GM12878 (cell line): ENCODE measurements at regions not wholly inside any gene's neighbourhood (a gene's known extent, or its start where the extent isn't known, plus 50 kb on each side); places are given as distances from the start of the nearest gene placed in this dataset.

Experiments used
- ATAC-seq: fragments of 200-7000 bp; cut with Tn5 transposase; 3 replicates; pipeline ENCODE4 v1.9.1; 2020; ENCODE audit warnings: mild to moderate bottlenecking, moderate library complexity
- BruUV-seq: library from RNA; stranded (reverse); fragments of 400-500 nt; replicated peaks from 2 replicates; lab custom pipeline; 2021; lab: Mats Ljungman, UMichigan
- CTCF ChIA-PET: fragments of 300-600 bp; sonication (Branson Sonifier 250); formaldehyde crosslinking; extraction: SDS; loops from one replicate; lab custom pipeline; 2021; ENCODE audit warnings: inconsistent platforms; lab: Yijun Ruan, JAX
- POLR2A ChIA-PET: fragments of 350-600 bp; formaldehyde crosslinking; extraction: SDS; loops from one replicate; lab custom pipeline; 2021; ENCODE audit warnings: inconsistent platforms; lab: Charles Lee
- RAD21 ChIA-PET: fragments of 300-600 bp; sonication (Branson Sonifier 250); formaldehyde crosslinking; loops from one replicate; lab custom pipeline; 2023; ENCODE audit warnings: antibody characterized with exemption; ENCODE audit not compliant: unreplicated experiment; lab: Charles Lee
- SMC1A ChIA-PET: fragments of 300-600 bp; sonication (Branson Sonifier 250); formaldehyde crosslinking; loops from one replicate; lab custom pipeline; 2023; ENCODE audit not compliant: unreplicated experiment, uncharacterized antibody; lab: Charles Lee
- DNase-seq: peaks from one replicate; pipeline ENCODE4 v3.0.0-alpha.2; 2011; ENCODE audit warnings: low read depth, low spot score
- FAIRE-seq: peaks from 3 replicates; lab custom pipeline; 2011; peaks lifted over from hg19 to GRCh38; lab: Jason Lieb, UNC
- H2AFZ ChIP-seq: 2 replicates; pipeline ENCODE4 v1.6.0; 2011; ENCODE audit warnings: low read depth, low read length, control low read depth; ENCODE audit not compliant: control insufficient read depth
- H3K27ac ChIP-seq: 2 replicates; pipeline ENCODE4 v1.5.1; 2011; ENCODE audit warnings: control low read depth; ENCODE audit not compliant: control insufficient read depth, insufficient read depth
- H3K27me3 ChIP-seq, 2 experiments: replicated peaks in 1 of 2; 2 replicates each; pipeline versions ENCODE4 v1.6.0 to v1.6.1; 2011; ENCODE audit warnings: low read length in 1 of 2; ENCODE audit not compliant: control insufficient read depth in 2 of 2, insufficient read depth in 2 of 2
- H3K36me3 ChIP-seq, 2 experiments: 2 replicates each; pipeline ENCODE4 v1.5.1; 2011; ENCODE audit warnings: low read length in 1 of 2; ENCODE audit not compliant: control insufficient read depth in 2 of 2, insufficient read depth in 2 of 2
- H3K4me1 ChIP-seq: 2 replicates; pipeline ENCODE4 v1.6.1; 2011; ENCODE audit warnings: mild to moderate bottlenecking, low read length, moderate library complexity, mixed read lengths; ENCODE audit not compliant: control insufficient read depth, insufficient read depth
- H3K4me2 ChIP-seq: 2 replicates; pipeline ENCODE4 v1.6.0; 2011; ENCODE audit warnings: control low read depth; ENCODE audit not compliant: control insufficient read depth, insufficient read depth
- H3K4me3 ChIP-seq: fragments of 200-600 bp; sonication (generic); 2 replicates; pipeline ENCODE4 v1.5.1; 2016
- H3K79me2 ChIP-seq: 2 replicates; pipeline ENCODE4 v1.6.0; 2011; ENCODE audit warnings: low read length; ENCODE audit not compliant: control insufficient read depth, insufficient read depth
- H3K9ac ChIP-seq: 2 replicates; pipeline ENCODE4 v1.8.0; 2011; ENCODE audit warnings: low read length, control low read depth, mixed read lengths; ENCODE audit not compliant: control insufficient read depth, insufficient read depth
- H3K9me3 ChIP-seq: replicated peaks from 3 replicates; pipeline ENCODE4 v1.5.1; 2011; ENCODE audit warnings: mild to moderate bottlenecking, low read length; ENCODE audit not compliant: control insufficient read depth, insufficient read depth
- H4K20me1 ChIP-seq: 2 replicates; pipeline ENCODE4 v1.6.0; 2011; ENCODE audit not compliant: control insufficient read depth, insufficient read depth
- LARP7 ChIP-seq: fragments of 450-650 bp; IDR thresholded peaks from 2 replicates; pipeline ENCODE4 v1.6.1; 2017; ENCODE audit warnings: mild to moderate bottlenecking
- TCF7 ChIP-seq: IDR thresholded peaks from 2 replicates; pipeline ENCODE4 v1.6.1; 2014; ENCODE audit warnings: antibody characterized with exemption, borderline replicate concordance
- ZNF384 ChIP-seq: IDR thresholded peaks from 2 replicates; pipeline ENCODE4 v1.6.1; 2012; ENCODE audit warnings: low read depth, mild to moderate bottlenecking, low read length, improper control_type of control experiment, borderline replicate concordance
- WGBS: methylation state at CpG from one replicate; pipeline ENCODE4 v1.1.6; 2016; ENCODE audit warnings: low lambda C conversion rate; ENCODE audit not compliant: insufficient replicate concordance, insufficient coverage; ENCODE audit errors: missing lambda C conversion rate; 5-methylcytosine and 5-hydroxymethylcytosine counted together
- in situ Hi-C: fragments of 300-500 bp; cut with MboI; formaldehyde crosslinking; loops from 9 replicates; pipeline ENCODE4 v1.14.3; 2018; ENCODE audit warnings: mixed read lengths
- intact Hi-C: fragments of 100-400 bp; cut with micrococcal nuclease; formaldehyde crosslinking; loops from one replicate; pipeline ENCODE4 v1.14.2; 2022; ENCODE audit not compliant: unreplicated experiment
- TF ChIP-seq, protein P1 (sequence below): fragments of 450-650 bp; IDR thresholded peaks from 2 replicates; pipeline ENCODE4 v1.6.1; 2018; ENCODE audit warnings: mild to moderate bottlenecking, low read depth, moderate library complexity; ENCODE audit not compliant: partially characterized antibody

DNA sequence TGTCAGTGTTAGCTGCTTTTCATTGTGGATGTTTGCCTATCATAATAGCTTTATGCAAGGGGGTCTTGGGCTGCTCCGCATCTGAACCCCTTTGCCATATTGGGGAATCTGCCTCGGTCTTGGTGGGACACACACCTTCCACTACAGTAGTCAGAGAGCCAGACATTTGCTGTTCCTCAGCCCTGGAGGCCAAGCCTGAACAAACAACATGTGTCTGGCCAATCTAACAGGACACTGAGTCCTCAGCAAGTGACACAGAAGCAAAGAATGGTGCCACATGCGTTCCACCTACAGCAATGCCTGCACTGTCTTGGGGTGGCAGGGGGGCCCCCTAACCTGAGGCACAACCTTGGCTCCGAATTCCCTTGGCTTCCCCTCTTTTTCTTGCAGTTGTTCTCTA lies 243.9 kb downstream of the LY86 start:
- Histone ChIP-seq H3K9me3 (no peaks in the 10 kb centered on the region), H3K4me2 (no peak overlapping the region), H3K79me2 (no peaks in the 10 kb centered on the region), H2AFZ (no peak overlapping the region), H4K20me1 (no peaks in the 10 kb centered on the region), H3K9ac (no peak overlapping the region), H3K27ac (no peak overlapping the region), H3K4me3 (no peak overlapping the region), H3K27me3 (no peaks in the 10 kb centered on the region), H3K36me3 (no peaks in the 10 kb centered on the region), H3K4me1 (no peaks in the 10 kb centered on the region)
- TF ChIP-seq TCF7 (no peak), LARP7 (no peak), ZNF384 (no peak)
- TF ChIP-seq, protein P1, sequence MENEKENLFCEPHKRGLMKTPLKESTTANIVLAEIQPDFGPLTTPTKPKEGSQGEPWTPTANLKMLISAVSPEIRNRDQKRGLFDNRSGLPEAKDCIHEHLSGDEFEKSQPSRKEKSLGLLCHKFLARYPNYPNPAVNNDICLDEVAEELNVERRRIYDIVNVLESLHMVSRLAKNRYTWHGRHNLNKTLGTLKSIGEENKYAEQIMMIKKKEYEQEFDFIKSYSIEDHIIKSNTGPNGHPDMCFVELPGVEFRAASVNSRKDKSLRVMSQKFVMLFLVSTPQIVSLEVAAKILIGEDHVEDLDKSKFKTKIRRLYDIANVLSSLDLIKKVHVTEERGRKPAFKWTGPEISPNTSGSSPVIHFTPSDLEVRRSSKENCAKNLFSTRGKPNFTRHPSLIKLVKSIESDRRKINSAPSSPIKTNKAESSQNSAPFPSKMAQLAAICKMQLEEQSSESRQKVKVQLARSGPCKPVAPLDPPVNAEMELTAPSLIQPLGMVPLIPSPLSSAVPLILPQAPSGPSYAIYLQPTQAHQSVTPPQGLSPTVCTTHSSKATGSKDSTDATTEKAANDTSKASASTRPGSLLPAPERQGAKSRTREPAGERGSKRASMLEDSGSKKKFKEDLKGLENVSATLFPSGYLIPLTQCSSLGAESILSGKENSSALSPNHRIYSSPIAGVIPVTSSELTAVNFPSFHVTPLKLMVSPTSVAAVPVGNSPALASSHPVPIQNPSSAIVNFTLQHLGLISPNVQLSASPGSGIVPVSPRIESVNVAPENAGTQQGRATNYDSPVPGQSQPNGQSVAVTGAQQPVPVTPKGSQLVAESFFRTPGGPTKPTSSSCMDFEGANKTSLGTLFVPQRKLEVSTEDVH, result no peak
- CTCF ChIA-PET, result no interaction called here
- DNase-seq (no peak), ATAC-seq (no peak), FAIRE-seq (no peak)
- POLR2A ChIA-PET, result no interaction called here
- in situ Hi-C loops (no loop called here), intact Hi-C loops (no loop called here)
- SMC1A ChIA-PET, result interaction anchor here (2.6 kb wide), 1 partner anchor 9 kb away, joined by 7 read pairs; no protein-coding TSS in a partner anchor
- WGBS, result 2% methylated on average over 4 of the region's 4 CpGs
- no TSS peak for BruUV-seq
- RAD21 ChIA-PET, result no interaction called here
